Mesodermal cell (in vitro differentiated cells): ENCODE measurements at regions not wholly inside any gene's neighbourhood (a gene's known extent, or its start where the extent isn't known, plus 50 kb on each side); places are given as distances from the start of the nearest gene placed in this dataset.
"Not testable (repeated sequence)": the region's sequence is repeated elsewhere in the genome, so short reads cannot be mapped to it uniquely, and the experiment has no call there.

Experiments
- H3K27ac ChIP-seq: 2 replicates; pipeline ENCODE4 v1.7.0; 2013; ENCODE audit warnings: mild to moderate bottlenecking, low read depth, low read length, moderate library complexity; ENCODE audit not compliant: severe bottlenecking
- H3K36me3 ChIP-seq: 2 replicates; pipeline ENCODE4 v1.7.1; 2013; ENCODE audit warnings: mild to moderate bottlenecking, low read length, moderate library complexity; ENCODE audit not compliant: control insufficient read depth, insufficient read depth
- H3K4me1 ChIP-seq: one replicate; pipeline ENCODE4 v1.7.1; 2013; ENCODE audit warnings: mild to moderate bottlenecking, low read length; ENCODE audit not compliant: insufficient read depth, control insufficient read depth, poor library complexity, severe bottlenecking
- H3K4me3 ChIP-seq: 2 replicates; pipeline ENCODE4 v1.7.0; 2013; ENCODE audit warnings: low read length, control low read depth, mild to moderate bottlenecking; ENCODE audit not compliant: insufficient read depth, poor library complexity, severe bottlenecking; ENCODE audit errors: extremely low read depth
- H3K9me3 ChIP-seq: 2 replicates; pipeline ENCODE4 v1.7.1; 2013; ENCODE audit warnings: mild to moderate bottlenecking, low read length, moderate library complexity; ENCODE audit not compliant: control insufficient read depth
- WGBS, 2 experiments: methylation state at CpG; one replicate each; pipeline ENCODE4 v1.1.5; 2013; ENCODE audit warnings: missing lambda C conversion rate in 2 of 2; ENCODE audit not compliant: insufficient coverage in 2 of 2; 5-methylcytosine and 5-hydroxymethylcytosine counted together

GRCh38 chr11:8772571-8773519 lies 90.3 kb downstream of the RPL27A start:
- 93 to 94% methylated on average over 7 to 8 of the region's 9 CpGs for WGBS, 2 experiments
- Histone ChIP-seq H3K4me3 (no peak overlapping the region), H3K4me1 (peaks cover 24% of the 10 kb centered on the region), H3K9me3 (no peaks in the 10 kb centered on the region), H3K36me3 (peaks cover 27% of the 10 kb centered on the region), H3K27ac (no peak overlapping the region)

GRCh38 chr11:8773916-8774539 lies 91.4 kb downstream of the RPL27A start:
- Histone ChIP-seq H3K36me3 (peaks cover 33% of the 10 kb centered on the region), H3K9me3 (no peaks in the 10 kb centered on the region), H3K27ac (no peak overlapping the region), H3K4me1 (peaks cover 24% of the 10 kb centered on the region), H3K4me3 (no peak overlapping the region)
- 92 to 96% methylated on average over 4 to 5 of the region's 5 CpGs for WGBS, 2 experiments

GRCh38 chr11:8774916-8775315 lies 92.3 kb downstream of the RPL27A start:
- Histone ChIP-seq H3K36me3 (peaks cover 33% of the 10 kb centered on the region), H3K4me1 (peaks cover 27% of the 10 kb centered on the region)
- not testable (repeated sequence) for H3K4me3 ChIP-seq, H3K27ac ChIP-seq, H3K9me3 ChIP-seq
- 82 to 95% methylated on average over 7 of the region's 8 CpGs for WGBS, 2 experiments

GRCh38 chr11:8775332-8775731 lies 92.7 kb downstream of the RPL27A start:
- H3K36me3 ChIP-seq, result peaks cover 32% of the 10 kb centered on the region
- 96 to 100% methylated on average over 1 to 4 of the region's 4 CpGs for WGBS, 2 experiments
- no peak overlapping the region for H3K27ac ChIP-seq
- peaks cover 28% of the 10 kb centered on the region for H3K4me1 ChIP-seq
- H3K9me3 ChIP-seq, result no peaks in the 10 kb centered on the region
- no peak overlapping the region for H3K4me3 ChIP-seq

- Histone ChIP-seq H3K4me1 (peaks cover 28% of the 10 kb centered on the region), H3K36me3 (peaks cover 32% of the 10 kb centered on the region), H3K27ac (no peak overlapping the region), H3K4me3 (no peak overlapping the region), H3K9me3 (no peaks in the 10 kb centered on the region)
- 87 to 100% methylated on average over 1 of the region's 1 CpG for WGBS, 2 experiments
These were observed 93.1 kb downstream of the RPL27A start for GRCh38 chr11:8775734-8776133.

GRCh38 chr11:8776209-8776608 lies 93.6 kb downstream of the RPL27A start:
- H3K27ac ChIP-seq, result no peak overlapping the region
- peaks cover 34% of the 10 kb centered on the region for H3K36me3 ChIP-seq
- H3K4me3 ChIP-seq, result no peak overlapping the region
- peaks cover 28% of the 10 kb centered on the region for H3K4me1 ChIP-seq
- no peaks in the 10 kb centered on the region for H3K9me3 ChIP-seq
- WGBS, 2 experiments, result 100% methylated on average over 2 of the region's 3 CpGs

GRCh38 chr11:8777907-8778767 lies 95.5 kb downstream of the RPL27A start:
- Histone ChIP-seq H3K27ac (no peak overlapping the region), H3K4me3 (no peak overlapping the region), H3K36me3 (peaks cover 26% of the 10 kb centered on the region), H3K9me3 (no peaks in the 10 kb centered on the region), H3K4me1 (peaks cover 20% of the 10 kb centered on the region)
- 89 to 95% methylated on average over 4 to 7 of the region's 8 CpGs for WGBS, 2 experiments

- 86 to 94% methylated on average over 2 to 3 of the region's 4 CpGs for WGBS, 2 experiments
These were observed 96.5 kb downstream of the RPL27A start for GRCh38 chr11:8779107-8779506.

GRCh38 chr11:8779732-8780131 lies 97.1 kb downstream of the RPL27A start:
- Histone ChIP-seq H3K9me3 (no peaks in the 10 kb centered on the region), H3K36me3 (peaks cover 25% of the 10 kb centered on the region), H3K27ac (no peak overlapping the region), H3K4me1 (peaks cover 20% of the 10 kb centered on the region), H3K4me3 (no peak overlapping the region)
- 96 to 98% methylated on average over 8 to 9 of the region's 10 CpGs for WGBS, 2 experiments

More at GRCh38 chr11:8779107-8779506, 96.5 kb downstream of the RPL27A start:
- Histone ChIP-seq H3K36me3 (peaks cover 25% of the 10 kb centered on the region), H3K4me3 (no peak overlapping the region), H3K4me1 (peaks cover 20% of the 10 kb centered on the region), H3K9me3 (no peaks in the 10 kb centered on the region), H3K27ac (no peak overlapping the region)

GRCh38 chr11:8784954-8785353 lies 102.4 kb downstream of the RPL27A start:
- Histone ChIP-seq H3K36me3 (peaks cover 32% of the 10 kb centered on the region), H3K27ac (no peak overlapping the region), H3K9me3 (no peaks in the 10 kb centered on the region), H3K4me3 (no peak overlapping the region), H3K4me1 (peaks cover 7% of the 10 kb centered on the region)
- 90 to 98% methylated on average over 4 to 6 of the region's 6 CpGs for WGBS, 2 experiments
